ENCODE measurements at regions not wholly inside any gene's neighbourhood (a gene's known extent, or its start where the extent isn't known, plus 50 kb on each side); places are given as distances from the start of the nearest gene placed in this dataset.
A peak's percentile ranks its signal among the peaks of the same experiment; 100 is the strongest.

- TF ChIP-seq CTCF (IDR thresholded peaks at IDR 0.05; ENCODE audit: insufficient read depth, missing control alignments) = peak; percentile 42
- no peak for FAIRE-seq
- DNase-seq (ENCODE audit: insufficient read length, low spot score) = no peak
These were observed 82.9 kb upstream of the TAB3 start for GRCh38 chrX:30971774-30972603.

- no peak for DNase-seq (ENCODE audit: insufficient read length, low spot score)
- no peak for FAIRE-seq
- TF ChIP-seq CTCF (IDR thresholded peaks at IDR 0.05; ENCODE audit: insufficient read depth, missing control alignments) = no peak
These were observed 78.5 kb upstream of the TAB3 start for GRCh38 chrX:30967516-30967915.

GRCh38 chrX:30965767-30966166, 76.7 kb upstream of the TAB3 start:
- FAIRE-seq (no peak), DNase-seq (ENCODE audit: insufficient read length, low spot score) (no peak)
- no peak for TF ChIP-seq CTCF (IDR thresholded peaks at IDR 0.05; ENCODE audit: insufficient read depth, missing control alignments)

- FAIRE-seq (no peak), DNase-seq (ENCODE audit: insufficient read length, low spot score) (no peak)
- no peak for TF ChIP-seq CTCF (IDR thresholded peaks at IDR 0.05; ENCODE audit: insufficient read depth, missing control alignments)
These were observed 72.5 kb upstream of the TAB3 start for GRCh38 chrX:30961387-30962174.

GRCh38 chrX:30957753-30958152, 68.7 kb upstream of the TAB3 start:
- DNase-seq (ENCODE audit: insufficient read length, low spot score) = no peak
- TF ChIP-seq CTCF (IDR thresholded peaks at IDR 0.05; ENCODE audit: insufficient read depth, missing control alignments) = no peak
- FAIRE-seq = no peak

GRCh38 chrX:30955687-30956086, 66.6 kb upstream of the TAB3 start:
- FAIRE-seq (no peak), DNase-seq (ENCODE audit: insufficient read length, low spot score) (no peak)
- TF ChIP-seq CTCF (IDR thresholded peaks at IDR 0.05; ENCODE audit: insufficient read depth, missing control alignments) = no peak

- no peak for FAIRE-seq
- no peak for TF ChIP-seq CTCF (IDR thresholded peaks at IDR 0.05; ENCODE audit: insufficient read depth, missing control alignments)
- no peak for DNase-seq (ENCODE audit: insufficient read length, low spot score)
These were observed 61.9 kb upstream of the TAB3 start for GRCh38 chrX:30951003-30951402.

Measured in D721Med (cell line).